ENCODE measurements at regions not wholly inside any gene's neighbourhood (a gene's known extent, or its start where the extent isn't known, plus 50 kb on each side); places are given as distances from the start of the nearest gene placed in this dataset.

DNA sequence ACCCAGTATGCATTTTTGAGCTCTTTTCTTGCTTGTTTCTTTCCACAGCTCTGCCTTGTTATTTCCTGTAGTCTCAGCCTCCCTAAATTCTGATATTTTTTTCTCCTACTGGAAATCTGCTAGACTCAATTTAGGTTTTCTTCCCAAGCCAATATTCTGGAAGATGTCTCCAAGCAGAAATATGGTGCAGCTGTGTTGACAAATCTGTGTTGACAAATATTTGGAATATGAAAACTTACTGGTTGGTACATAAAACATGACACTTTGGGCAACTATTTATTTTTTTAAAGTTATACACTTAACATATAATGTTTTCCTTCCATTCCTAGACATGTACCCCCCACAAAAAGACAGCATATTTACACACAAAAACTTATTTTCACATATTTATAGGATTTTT lies 1048.4 kb downstream of the NCAM2 start:
- DNase-seq = no peak

GRCh38 chr21:22056904-22057303 lies 1058.7 kb downstream of the NCAM2 start:
- no peak for DNase-seq

DNA sequence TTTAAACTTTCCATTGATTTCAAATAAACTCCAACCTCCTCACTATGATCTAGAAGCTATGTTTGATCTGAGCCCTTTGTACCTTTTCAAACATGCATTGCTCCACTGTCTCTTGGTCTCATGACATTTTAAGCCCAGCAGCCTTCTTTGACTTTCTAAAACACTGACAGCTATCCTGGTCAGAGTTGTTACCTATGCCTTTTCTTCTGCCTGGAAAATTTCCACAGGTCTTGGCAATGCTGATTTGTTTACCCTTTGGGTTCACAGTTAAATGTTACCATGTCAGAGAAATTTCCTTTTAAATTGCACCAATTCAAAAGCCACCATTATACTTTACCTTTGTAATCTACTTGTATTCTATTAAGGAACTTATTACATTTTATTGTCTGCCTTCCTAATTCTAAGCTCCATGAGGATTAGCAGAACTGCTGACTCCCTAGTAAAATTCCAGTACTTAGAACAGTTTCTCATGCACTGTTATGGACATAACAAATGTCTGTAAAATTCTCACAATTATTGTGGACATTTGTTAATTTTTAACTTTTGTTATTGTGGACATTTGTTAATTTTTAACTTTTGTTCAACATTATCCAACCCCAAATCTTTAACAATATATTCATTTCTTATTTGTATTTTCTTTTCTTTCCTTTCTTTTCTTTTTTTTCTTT lies 1064.4 kb downstream of the NCAM2 start:
- DNase-seq = no peak

DNA sequence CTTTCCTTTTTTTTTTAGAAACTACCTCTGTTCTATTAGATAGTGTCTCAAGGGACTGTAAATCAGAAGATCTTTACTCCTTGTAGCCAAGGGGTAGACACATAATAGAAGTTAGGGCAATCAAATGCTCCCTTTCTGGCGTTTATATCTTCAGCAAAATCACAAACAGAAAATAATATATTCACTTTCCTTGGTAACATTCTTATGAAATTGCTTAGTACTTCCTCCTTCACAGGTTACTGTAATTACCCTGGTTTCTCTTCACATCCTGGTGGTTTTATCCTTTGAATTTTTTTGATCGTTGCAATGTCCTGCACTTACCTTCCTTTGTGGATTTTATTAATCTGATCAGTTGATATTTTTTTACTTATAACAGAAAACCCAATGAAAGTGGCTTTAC lies 1064.9 kb downstream of the NCAM2 start:
- no peak for DNase-seq

GRCh38 chr21:22076471-22076870 lies 1078.3 kb downstream of the NCAM2 start:
- DNase-seq = no peak

GRCh38 chr21:22083899-22084298 lies 1085.7 kb downstream of the NCAM2 start:
- DNase-seq = no peak

GRCh38 chr21:22096314-22096713 lies 1098.1 kb downstream of the NCAM2 start:
- DNase-seq = no peak

- DNase-seq = no peak
Observed at GRCh38 chr21:22106720-22107410, 1108.7 kb downstream of the NCAM2 start.

DNA sequence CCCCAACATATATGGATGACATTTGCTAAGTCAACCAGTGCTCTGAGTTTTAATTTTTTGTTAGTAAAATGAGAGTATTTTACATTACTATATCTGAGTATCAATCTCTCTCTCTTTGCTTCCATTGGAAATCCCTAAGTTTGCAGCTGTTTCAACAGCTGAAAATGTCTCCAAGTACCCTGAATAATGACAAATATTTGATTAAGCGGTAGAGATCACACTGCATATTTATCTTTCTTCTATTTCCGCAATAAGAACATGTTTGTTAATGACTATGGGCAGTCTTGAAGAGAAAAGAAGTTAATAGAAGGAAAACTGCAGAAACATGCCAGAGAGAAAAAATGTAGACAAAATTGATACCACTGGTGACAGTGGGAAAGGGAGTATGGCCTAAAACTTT lies 1117.5 kb downstream of the NCAM2 start:
- DNase-seq = no peak

- no peak for DNase-seq
Observed at GRCh38 chr21:22120616-22121266, 1122.5 kb downstream of the NCAM2 start.

GRCh38 chr21:22125581-22125980 lies 1127.4 kb downstream of the NCAM2 start:
- DNase-seq = no peak

- DNase-seq = no peak
Observed at GRCh38 chr21:22128671-22129070, 1130.5 kb downstream of the NCAM2 start.

GRCh38 chr21:22132358-22133071 lies 1134.3 kb downstream of the NCAM2 start:
- DNase-seq = no peak

- DNase-seq = no peak
Observed at GRCh38 chr21:22136740-22137139, 1138.5 kb downstream of the NCAM2 start.

- no peak for DNase-seq
Observed at GRCh38 chr21:22138297-22139016, 1140.2 kb downstream of the NCAM2 start.

DNA sequence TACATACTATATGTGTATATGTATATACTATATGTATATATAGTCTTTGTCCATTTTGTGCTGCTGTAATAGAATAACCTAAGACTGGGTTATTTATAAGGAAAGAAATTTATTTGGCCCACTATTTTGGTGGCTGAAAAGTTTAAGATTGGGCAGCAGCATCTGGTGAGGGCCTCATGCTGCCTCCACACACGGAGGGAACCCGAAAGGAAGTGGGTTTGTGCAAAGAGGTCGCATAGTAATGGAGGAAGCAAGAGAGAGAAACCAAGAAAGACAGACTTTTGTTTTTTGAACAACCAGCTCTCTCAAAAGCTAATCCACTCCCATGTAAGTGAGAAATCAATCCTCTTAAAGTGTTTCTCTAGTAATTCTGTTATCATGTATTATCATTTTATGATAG lies 1147.3 kb downstream of the NCAM2 start:
- DNase-seq = no peak

DNA sequence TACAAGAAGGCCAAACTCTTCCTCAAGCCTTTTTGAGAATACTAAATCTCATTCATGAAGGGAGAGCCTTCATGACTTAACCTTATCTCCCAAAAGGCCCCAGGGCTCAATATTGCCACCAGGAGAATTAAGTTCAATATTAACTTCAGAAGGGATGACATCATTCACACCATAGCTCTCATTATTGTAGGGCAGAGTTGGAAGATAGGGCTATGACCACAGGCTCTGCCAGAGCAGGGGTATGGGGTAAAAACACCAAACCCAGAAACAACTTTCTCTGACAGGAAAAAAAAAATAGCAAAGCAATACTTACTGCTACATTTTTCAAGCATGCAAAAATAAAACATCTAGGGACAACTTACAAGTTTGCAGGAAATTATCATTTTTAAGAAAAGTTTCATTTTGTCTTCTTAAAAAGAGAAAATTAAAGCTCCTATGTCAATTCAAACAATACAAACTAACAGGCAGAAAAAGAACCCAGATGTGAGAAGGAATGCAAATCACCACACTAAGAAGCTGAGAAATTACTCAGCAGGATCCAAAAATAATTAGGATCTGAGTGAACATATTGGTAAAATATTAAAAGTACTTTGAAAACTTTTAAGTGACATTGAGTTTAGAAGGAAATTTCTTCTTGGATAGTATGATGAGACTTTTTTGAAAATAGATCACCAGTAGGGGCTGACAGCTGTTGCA lies 1156.5 kb downstream of the NCAM2 start:
- no peak for DNase-seq

DNA sequence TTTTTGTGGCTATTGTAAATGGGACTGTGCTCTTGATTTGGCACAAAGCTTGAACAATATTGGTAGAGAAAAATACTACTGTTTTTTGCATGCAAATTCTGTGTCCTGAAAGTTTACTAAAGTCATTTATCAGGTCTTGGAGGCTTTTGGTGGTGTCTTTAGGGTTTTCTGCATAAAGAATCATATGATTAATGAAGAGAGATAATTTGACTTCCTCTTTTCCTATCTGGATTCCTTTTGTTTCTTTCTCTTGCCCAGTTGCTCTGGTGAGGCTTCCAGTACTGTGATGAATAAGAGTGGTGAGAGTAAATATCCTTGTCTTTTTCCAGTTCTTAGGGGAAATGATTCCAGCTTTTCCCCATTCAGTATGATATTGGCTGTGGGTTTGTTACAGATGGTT lies 1166.7 kb downstream of the NCAM2 start:
- no peak for DNase-seq

GRCh38 chr21:22174746-22175145 lies 1176.5 kb downstream of the NCAM2 start:
- DNase-seq = no peak

DNA sequence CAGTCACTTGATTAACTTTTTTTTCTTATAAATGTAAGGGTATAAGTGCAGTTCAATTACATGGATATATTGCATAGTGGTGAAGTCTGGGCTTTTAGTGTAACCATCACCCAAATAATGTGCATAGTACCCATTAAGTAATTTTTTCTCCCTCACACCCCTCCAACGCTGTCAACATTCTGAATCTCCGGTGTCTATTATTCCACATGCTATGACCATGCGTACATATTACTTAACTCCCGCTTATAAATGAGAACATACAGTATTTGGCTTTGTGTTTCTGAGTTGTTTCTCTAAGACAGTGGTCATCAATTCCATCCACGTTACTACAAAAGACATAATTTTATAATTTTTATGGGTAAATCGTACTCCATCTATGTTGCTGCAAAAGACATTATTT lies 1191.1 kb downstream of the NCAM2 start:
- no peak for DNase-seq

GRCh38 chr21:22191581-22191980 lies 1193.4 kb downstream of the NCAM2 start:
- DNase-seq = no peak

DNA sequence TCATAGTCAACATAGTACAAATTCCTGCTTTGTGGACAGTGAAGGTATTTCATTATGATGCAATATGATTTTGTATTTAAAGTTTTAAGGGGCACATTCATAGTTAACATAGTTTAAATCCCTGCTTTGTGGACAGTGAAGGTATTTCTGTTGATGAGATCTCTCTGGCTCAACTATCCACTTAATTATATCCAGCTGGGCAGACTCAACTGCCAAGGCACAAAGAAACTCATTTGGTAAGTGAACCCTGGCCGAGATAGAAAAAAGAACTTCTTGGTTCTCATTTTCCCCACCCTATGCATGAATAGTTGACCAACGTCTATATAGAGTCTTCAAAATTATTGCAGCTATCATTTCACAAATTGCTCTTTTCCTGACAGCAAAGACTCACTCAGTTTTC lies 1194.6 kb downstream of the NCAM2 start:
- no peak for DNase-seq

All from bone marrow (tissue), 2 donors.